Loucy (cell line): ENCODE measurements at regions not wholly inside any gene's neighbourhood (a gene's known extent, or its start where the extent isn't known, plus 50 kb on each side); places are given as distances from the start of the nearest gene placed in this dataset.

Experiments used
- H2AFZ ChIP-seq: fragments of 200-600 bp; sonication (generic); 2 replicates; pipeline ENCODE4 v1.6.0; 2016; ENCODE audit warnings: antibody characterized with exemption, mild to moderate bottlenecking, low read length, moderate library complexity
- H3F3A ChIP-seq: fragments of 200-600 bp; 2 replicates; pipeline ENCODE4 v1.6.0; 2016; ENCODE audit warnings: antibody characterized with exemption, low read depth, mild to moderate bottlenecking
- H3K27me3 ChIP-seq: fragments of 200-600 bp; sonication (generic); 2 replicates; pipeline ENCODE4 v1.6.1; 2014; ENCODE audit warnings: low read length, mild to moderate bottlenecking; ENCODE audit not compliant: insufficient read depth, poor library complexity, severe bottlenecking
- H3K36me3 ChIP-seq: fragments of 200-600 bp; sonication (generic); 2 replicates; pipeline ENCODE4 v1.6.1; 2016; ENCODE audit warnings: low read length; ENCODE audit not compliant: insufficient read depth
- H3K4me1 ChIP-seq: fragments of 200-600 bp; sonication (generic); 2 replicates; pipeline ENCODE4 v1.5.1; 2014; ENCODE audit warnings: low read length, mild to moderate bottlenecking; ENCODE audit not compliant: insufficient read depth, poor library complexity, severe bottlenecking
- H3K4me2 ChIP-seq: fragments of 200-600 bp; sonication (generic); 2 replicates; pipeline ENCODE4 v1.6.0; 2014; ENCODE audit warnings: antibody characterized with exemption, low read length, low read depth, mild to moderate bottlenecking; ENCODE audit not compliant: poor library complexity, severe bottlenecking
- H3K4me3 ChIP-seq: fragments of 200-600 bp; sonication (generic); 2 replicates; pipeline ENCODE4 v1.5.1; 2014; ENCODE audit warnings: low read length, mild to moderate bottlenecking, mixed read lengths; ENCODE audit not compliant: poor library complexity, severe bottlenecking
- H3K79me2 ChIP-seq: fragments of 200-600 bp; sonication (generic); 2 replicates; pipeline ENCODE4 v1.6.1; 2014; ENCODE audit warnings: low read length; ENCODE audit not compliant: insufficient read depth
- H3K9ac ChIP-seq: fragments of 200-600 bp; sonication (generic); 2 replicates; pipeline ENCODE4 v1.6.0; 2014; ENCODE audit warnings: mild to moderate bottlenecking, low read depth, low read length, moderate library complexity; ENCODE audit not compliant: poor library complexity, severe bottlenecking
- H3K9me2 ChIP-seq: fragments of 200-600 bp; sonication (generic); replicated peaks from 2 replicates; pipeline ENCODE4 v1.6.1; 2016; ENCODE audit warnings: low read depth, low read length, mixed read lengths
- H3K9me3 ChIP-seq: fragments of 200-600 bp; sonication (generic); 2 replicates; pipeline ENCODE4 v1.6.1; 2014; ENCODE audit warnings: mild to moderate bottlenecking, antibody characterized with exemption, low read length, low read depth; ENCODE audit not compliant: insufficient read depth
- H4K20me1 ChIP-seq: fragments of 200-600 bp; sonication (generic); 2 replicates; pipeline ENCODE4 v1.6.0; 2014; ENCODE audit warnings: antibody characterized with exemption, low read length, mild to moderate bottlenecking; ENCODE audit not compliant: insufficient read depth, poor library complexity, severe bottlenecking
- CTCF ChIP-seq: fragments of 200-600 bp; sonication (generic); conservative IDR thresholded peaks from 2 replicates; pipeline ENCODE4 v1.5.1; 2014; ENCODE audit warnings: mild to moderate bottlenecking, antibody characterized with exemption, low read length
- EZH2phosphoT487 ChIP-seq: fragments of 200-600 bp; IDR thresholded peaks from 2 replicates; pipeline ENCODE4 v1.6.1; 2018; ENCODE audit warnings: antibody characterized with exemption, mild to moderate bottlenecking, moderate library complexity, borderline replicate concordance

- Histone ChIP-seq H3K36me3 (no peaks in the 10 kb centered on the region), H3K9me2 (no peaks in the 10 kb centered on the region), H3K4me3 (no peak overlapping the region), H3K79me2 (no peaks in the 10 kb centered on the region), H3F3A (no peaks in the 10 kb centered on the region), H3K4me2 (no peak overlapping the region), H4K20me1 (no peaks in the 10 kb centered on the region), H2AFZ (no peak overlapping the region), H3K9me3 (no peaks in the 10 kb centered on the region), H3K9ac (no peak overlapping the region), H3K27me3 (no peaks in the 10 kb centered on the region), H3K4me1 (no peaks in the 10 kb centered on the region)
- TF ChIP-seq EZH2phosphoT487 (no peak), CTCF (no peak)
These were observed 977.9 kb downstream of the TMTC2 start for GRCh38 chr12:83664650-83665049.

GRCh38 chr12:83660727-83661358 lies 974.1 kb downstream of the TMTC2 start:
- Histone ChIP-seq H3F3A (no peaks in the 10 kb centered on the region), H3K27me3 (no peaks in the 10 kb centered on the region), H2AFZ (no peak overlapping the region), H3K36me3 (no peaks in the 10 kb centered on the region), H3K9me3 (no peaks in the 10 kb centered on the region), H3K4me1 (no peaks in the 10 kb centered on the region), H3K9ac (no peak overlapping the region), H3K4me2 (no peak overlapping the region), H4K20me1 (no peaks in the 10 kb centered on the region), H3K79me2 (no peaks in the 10 kb centered on the region), H3K4me3 (no peak overlapping the region), H3K9me2 (0 out of 2 replicates have a peak, but pooled peaks cover 5% of the 10 kb centered on the region)
- TF ChIP-seq CTCF (no peak), EZH2phosphoT487 (no peak)

GRCh38 chr12:83659321-83659720 lies 972.6 kb downstream of the TMTC2 start:
- no peak for TF ChIP-seq EZH2phosphoT487
- TF ChIP-seq CTCF, result no peak
- no peak overlapping the region for H3K4me2 ChIP-seq
- H3F3A ChIP-seq, result no peaks in the 10 kb centered on the region
- H2AFZ ChIP-seq, result no peak overlapping the region
- H3K9me2 ChIP-seq, result 0 out of 2 replicates have a peak, but pooled peaks cover 5% of the 10 kb centered on the region
- H3K4me3 ChIP-seq, result no peak overlapping the region
- no peak overlapping the region for H3K9ac ChIP-seq
- H3K4me1 ChIP-seq, result no peaks in the 10 kb centered on the region
- no peaks in the 10 kb centered on the region for H4K20me1 ChIP-seq
- H3K79me2 ChIP-seq, result no peaks in the 10 kb centered on the region
- no peaks in the 10 kb centered on the region for H3K36me3 ChIP-seq
- no peaks in the 10 kb centered on the region for H3K27me3 ChIP-seq
- no peaks in the 10 kb centered on the region for H3K9me3 ChIP-seq
